GM18858 (cell line): ENCODE measurements at regions not wholly inside any gene's neighbourhood (a gene's known extent, or its start where the extent isn't known, plus 50 kb on each side); places are given as distances from the start of the nearest gene placed in this dataset.

Experiments used
- ATAC-seq: cut with Tn5 transposase; IDR thresholded peaks from one replicate; pipeline ENCODE4 v1.9.1; 2021; ENCODE audit not compliant: unreplicated experiment

DNA sequence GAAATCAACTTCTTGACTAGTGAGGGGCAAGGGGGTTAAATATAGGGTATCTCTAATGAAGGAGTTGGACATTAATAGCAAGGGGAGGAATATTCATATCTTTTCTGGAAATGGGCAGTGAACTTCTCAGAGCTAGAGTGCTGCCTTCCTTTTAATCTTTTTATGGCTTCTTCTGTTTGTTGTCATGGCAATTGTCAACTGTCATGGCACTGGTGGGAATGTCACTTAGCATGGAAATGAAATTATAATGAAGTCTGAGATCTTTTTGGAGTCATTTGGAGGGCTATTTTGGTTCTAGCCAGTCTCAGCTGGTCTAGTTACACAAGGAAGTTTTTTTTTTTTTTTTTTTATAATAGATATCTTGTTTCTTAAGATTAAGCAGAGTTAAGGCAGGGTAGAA is 250.2 kb downstream of the AASDHPPT start:
- no peak for ATAC-seq

DNA sequence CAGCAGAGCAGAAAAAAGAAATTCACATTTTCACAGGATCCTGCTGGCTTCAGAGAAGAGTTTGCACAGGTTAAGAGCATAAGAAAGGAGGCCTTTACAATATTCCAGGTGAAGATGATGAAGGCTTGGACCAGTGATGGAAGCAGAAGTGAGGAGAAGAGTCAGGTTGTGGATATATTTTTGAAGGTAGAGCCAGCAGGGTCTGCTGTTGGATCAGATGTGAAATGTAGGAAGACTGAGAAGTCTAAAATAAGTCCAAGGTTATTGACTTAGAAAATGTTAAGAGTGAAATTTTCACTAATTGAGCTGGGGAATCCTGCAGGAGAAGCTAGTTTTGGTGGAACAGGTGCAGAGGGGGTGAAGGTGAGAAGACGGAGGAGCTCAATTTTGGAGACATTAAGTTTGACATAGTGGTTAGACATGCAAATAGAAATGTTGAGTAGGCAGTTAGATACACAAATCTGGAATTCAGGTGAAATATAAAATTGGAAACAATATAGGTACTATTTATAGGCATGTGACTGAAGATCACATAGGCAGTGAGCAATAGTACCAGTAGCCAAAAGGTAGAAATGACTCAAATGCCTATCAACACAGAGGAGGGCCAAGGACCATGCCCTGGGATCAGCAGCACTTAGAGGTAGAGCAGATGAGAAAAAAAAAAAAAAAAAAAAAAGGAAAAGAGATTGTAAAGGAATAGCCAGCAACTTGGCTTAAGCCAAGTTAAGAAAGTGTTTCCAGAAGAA is 252.0 kb downstream of the AASDHPPT start:
- ATAC-seq = no peak

DNA sequence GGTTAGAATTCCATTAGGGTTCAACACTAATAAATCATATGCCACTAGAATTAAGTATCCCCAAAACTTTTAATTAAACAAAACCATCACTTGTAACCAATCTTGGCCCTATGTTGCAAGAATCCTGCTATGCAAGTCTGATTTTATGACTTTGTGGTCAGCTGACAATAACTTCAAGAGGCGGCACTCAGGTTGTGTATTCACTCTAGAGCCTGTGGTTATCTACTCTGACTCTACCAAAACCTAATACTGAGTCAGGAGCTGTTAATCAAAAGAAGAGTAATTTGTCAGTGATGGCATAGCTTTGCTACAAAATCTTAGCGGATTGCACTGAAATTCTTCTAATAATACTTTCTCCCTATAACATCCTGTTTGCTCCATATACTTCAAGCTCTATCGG is 253.7 kb downstream of the AASDHPPT start:
- ATAC-seq = no peak

DNA sequence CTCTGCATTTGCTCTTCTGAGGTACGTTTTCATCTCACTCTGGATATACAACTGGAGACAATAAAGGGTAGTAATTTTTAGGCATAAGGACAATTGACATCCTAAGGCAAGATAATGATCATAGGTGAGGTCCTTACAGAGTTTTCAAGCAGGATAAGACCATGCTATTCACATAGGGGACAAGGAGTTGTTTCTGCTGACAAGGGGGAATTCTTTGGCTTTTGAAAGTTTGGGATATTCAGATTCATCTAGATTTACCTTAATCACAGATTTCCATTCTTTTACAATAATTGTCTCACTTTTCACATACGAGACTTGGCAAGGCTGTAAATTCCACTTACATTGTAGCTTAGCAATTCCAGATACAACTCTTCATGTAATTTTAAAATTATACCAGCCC is 256.2 kb downstream of the AASDHPPT start:
- ATAC-seq = no peak

DNA sequence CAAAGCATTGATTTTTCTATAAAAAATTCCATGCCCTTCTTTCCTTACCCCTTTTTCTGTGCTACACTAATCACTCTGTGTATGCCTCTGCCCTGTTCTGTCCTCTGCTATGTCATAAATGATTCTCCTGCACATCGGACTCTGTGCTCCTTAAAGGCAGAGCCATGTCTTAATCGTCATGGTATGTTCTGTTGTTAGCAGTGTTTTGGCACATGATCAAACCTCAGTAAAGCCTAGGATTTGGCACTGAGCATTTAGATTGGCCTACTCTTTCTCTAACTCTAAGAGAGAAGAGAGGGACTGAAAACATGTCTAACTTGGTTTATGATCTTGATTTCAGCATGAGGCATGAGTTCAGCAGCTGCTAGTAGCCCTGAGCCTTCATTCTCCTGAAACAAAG is 266.9 kb downstream of the AASDHPPT start:
- no peak for ATAC-seq

DNA sequence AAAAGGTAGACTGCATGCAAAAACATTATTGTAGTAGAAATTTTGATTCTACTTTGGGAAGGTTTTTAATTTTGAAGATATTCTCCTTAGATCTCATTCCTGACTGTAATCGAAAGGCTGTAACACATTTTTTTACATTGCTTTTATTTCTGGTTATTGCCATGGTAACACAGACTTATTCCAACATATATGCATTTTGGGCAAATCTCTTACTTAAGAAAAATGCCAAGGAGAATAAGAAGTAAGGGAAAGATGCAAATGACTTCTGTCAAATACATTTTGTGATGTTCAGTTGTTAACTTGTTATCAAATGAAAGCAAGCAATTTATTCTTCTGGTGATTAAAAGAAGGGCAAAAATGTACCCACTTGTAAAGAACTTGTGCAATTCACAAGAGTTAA is 267.5 kb downstream of the AASDHPPT start:
- no peak for ATAC-seq

DNA sequence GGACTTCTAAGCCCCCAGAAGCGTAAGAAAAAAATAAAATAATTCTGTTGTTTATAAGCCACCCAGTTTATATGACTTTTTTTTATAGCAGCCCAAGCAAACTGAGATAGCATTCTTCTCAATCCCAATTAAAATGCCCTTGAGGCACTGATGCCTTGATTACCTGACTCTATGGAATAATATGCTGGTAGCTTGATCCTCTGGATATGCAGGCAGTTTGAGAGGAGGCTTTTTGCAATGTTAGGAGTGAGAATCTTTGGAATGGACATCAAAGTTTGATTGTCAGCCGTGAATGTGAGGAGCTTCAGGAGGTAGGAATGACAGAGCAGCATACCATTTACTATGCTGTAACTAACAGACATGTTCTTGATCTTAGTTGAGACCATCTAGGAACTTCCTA is 275.6 kb downstream of the AASDHPPT start:
- ATAC-seq = no peak

DNA sequence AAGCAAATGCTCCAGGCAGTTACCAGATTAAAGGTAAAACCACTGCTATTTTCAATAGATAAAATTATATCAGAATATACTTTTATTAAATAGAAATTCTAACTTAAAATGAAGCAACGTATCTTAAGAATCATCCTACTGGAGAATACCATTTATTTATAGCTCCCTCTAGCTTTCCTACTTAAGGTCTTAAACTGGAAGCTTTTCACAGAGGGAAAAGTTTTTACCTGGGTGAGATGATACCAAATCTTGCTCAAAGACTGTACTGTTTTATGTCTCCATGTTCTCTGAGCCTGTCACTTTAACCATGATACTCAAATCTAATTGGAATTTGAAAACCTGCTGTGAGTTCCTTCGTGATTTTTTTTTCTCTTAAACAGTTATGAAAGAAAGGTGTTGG is 291.8 kb downstream of the AASDHPPT start:
- ATAC-seq = no peak

DNA sequence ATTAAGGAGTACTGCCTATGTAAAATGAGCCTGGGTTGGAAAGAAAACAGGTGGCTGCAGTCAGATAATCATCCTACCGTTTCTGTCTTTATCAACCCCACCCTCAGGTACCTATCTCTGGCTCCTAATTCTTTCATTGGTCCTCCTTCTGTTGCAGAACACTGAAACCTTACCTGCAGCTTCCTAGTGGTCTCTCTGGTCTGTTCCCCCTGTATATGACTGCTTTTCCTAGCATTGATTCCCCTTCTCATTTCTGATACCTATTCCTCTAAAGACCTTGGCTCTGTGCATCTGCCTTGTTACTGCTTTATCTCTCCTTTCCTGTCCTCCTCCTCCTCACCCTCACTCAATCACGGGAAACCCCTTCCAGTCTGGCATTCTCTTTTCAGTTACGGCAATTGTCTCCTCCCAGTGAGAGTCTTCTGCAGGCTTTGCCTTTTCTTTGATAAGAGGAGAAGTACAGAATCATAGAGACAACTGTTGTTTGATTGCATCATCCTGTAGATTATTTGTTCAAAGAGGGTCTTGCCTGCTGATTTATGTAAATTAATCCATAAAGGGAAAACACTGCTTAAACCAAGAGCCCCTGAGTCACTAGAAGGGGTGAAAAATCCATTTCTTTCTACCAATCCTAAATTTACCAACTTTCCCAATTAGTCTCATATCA is 301.2 kb downstream of the AASDHPPT start:
- no peak for ATAC-seq

DNA sequence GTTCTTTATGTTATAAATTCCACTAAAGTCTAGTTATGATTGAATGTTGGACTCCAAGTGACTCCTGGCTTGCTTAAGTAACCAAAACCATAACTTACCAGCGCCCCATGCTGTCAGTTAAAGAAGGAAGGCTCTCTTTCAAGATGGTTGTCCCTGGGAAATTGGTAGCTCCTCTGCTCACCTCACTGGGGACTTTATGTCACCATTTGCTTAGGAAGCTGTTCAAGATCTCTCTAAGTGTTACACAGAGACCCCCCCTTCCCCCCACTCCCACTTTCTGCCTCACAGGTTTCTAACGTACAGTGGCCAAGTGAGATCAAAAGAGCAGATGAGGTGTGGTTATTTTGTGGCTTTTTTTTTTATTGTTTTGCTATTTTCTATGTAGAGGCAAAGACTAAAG is 301.8 kb downstream of the AASDHPPT start:
- no peak for ATAC-seq

DNA sequence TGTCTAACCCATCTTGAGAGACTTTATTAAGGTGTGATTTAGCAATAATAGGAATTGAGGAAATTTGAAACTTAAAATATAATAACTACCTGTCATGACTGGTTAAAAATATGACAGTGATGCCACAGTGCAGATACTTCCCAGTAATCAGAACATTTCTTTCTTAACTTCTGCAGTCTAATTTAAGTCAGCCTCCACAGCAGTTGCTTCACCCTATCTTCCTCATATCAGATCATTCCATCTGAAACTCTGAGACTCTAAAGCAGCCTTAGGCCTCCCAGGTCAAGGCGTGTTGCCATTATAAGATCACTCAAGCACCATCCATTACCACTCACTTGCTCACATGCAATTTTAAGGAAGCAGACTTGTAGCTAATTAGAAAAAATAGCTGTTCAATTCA is 302.2 kb downstream of the AASDHPPT start:
- ATAC-seq = no peak

DNA sequence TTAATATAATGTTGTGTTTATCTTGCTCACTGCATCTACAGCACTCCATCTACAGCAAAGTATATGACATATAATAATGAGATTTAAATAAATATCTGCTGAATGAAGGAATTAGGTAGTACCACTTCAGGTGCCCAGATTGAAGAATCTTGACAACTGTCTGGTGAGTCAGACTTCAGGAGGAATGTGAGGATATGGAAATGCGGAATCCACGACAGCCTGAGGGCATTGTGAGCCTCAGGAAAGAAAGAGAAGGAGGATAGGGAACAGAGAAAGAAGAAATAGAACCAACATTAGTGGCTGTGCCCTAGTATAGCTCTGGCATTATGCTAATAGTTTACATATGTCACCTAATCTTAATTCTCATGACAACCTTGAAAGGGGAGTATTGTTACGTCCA is 304.4 kb downstream of the AASDHPPT start:
- ATAC-seq = no peak

DNA sequence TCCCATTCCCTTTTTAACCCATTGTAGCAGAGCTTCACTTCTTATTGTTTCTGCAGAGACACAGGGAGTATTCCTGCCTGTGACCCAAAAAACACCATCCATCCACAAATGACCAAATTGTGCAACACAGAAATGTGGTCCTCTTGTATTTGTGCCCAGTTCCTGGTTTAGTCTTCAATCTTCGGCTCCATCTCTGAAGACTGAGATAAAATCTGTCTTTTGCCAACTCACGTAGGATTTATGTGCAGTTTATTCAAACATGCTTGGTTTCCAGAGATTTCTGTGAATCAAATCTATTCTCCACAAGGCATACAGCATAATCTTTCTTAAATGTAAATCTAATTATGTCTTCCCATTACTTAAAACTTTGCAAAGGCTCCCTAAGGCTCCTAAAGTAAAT is 307.0 kb downstream of the AASDHPPT start:
- no peak for ATAC-seq

DNA sequence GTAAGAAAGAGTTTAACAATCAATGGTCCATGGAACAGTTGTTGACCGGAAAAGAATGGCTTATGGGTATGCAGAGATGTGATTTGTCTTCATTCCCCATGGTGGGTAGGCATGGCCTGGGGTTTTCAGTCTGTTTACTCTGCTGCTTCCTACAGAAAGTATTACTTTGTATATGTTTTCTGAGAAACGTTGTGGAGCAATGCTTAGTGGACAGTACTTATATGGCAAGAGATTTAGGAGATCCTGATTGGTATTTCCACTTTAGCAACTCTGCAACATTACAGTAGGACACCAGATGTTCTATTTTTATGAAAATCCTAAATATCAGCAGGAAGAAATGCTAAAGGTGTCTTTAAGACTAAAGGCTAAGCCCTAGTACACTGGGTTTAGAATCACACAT is 309.1 kb downstream of the AASDHPPT start:
- ATAC-seq = no peak

DNA sequence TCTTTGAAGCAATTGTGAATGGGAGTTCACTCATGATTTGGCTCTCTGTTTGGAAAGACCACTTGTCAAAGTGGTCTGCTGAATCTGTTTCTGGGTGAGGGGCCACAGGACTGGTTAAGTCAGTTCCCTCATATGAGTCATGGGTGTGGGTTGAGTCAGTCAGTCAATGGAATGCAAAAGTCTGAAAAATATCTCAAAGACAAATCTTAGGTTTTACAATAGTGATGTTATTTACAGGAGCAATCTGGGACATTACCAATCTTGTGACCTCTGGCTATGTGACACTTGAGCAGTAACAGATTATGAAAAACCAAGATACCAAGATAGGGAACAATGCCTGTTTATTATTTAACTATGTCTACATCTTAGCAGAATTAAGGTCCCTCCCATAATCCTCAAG is 311.6 kb downstream of the AASDHPPT start:
- no peak for ATAC-seq

DNA sequence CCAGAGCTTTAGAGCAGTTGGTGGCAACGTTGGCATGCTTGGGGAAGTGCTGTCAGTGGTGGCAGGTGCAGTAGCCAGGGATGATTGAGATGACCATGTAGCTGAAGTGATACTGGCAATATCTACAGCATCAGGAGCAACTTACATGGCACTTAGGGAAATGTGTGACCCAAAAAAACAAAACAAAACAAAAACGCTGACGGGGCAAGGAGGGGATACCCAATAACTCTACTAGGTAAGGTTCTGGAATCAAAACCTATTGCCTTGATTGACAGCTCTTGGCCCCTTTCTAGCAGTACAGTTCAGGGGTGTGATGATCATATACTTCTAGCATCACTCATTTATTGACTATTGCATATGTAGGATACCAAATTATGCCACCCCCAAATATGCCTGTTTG is 312.6 kb downstream of the AASDHPPT start:
- no peak for ATAC-seq

DNA sequence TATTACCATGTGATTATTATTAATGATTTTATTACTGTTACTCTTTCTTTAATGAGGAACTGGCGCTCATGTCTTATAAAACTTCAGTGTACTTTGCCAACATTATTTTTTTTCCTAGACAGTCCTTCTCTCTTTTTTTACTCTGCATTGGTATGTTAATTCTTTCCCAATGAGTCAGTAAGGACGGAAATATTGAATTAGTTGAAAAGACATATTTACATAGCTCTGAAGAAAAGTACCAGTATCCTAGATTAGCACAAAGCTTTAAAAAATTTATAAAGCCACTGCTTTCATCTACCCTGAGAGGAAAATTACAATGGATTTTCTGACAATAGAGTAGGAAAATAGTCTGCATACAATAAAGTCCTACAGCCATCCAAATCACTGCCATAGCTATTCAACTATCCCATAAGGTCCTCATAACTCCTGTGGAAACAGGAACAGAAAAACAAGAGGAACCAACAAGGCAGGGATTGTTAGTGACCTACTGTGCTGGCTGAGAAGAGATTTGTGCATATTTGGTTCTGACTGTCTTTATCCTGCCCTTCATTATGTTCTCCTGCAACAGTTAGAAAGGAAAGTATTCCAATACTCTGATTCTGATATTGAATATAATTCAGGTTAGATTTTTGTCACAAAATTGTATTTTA is 314.4 kb downstream of the AASDHPPT start:
- ATAC-seq = no peak

DNA sequence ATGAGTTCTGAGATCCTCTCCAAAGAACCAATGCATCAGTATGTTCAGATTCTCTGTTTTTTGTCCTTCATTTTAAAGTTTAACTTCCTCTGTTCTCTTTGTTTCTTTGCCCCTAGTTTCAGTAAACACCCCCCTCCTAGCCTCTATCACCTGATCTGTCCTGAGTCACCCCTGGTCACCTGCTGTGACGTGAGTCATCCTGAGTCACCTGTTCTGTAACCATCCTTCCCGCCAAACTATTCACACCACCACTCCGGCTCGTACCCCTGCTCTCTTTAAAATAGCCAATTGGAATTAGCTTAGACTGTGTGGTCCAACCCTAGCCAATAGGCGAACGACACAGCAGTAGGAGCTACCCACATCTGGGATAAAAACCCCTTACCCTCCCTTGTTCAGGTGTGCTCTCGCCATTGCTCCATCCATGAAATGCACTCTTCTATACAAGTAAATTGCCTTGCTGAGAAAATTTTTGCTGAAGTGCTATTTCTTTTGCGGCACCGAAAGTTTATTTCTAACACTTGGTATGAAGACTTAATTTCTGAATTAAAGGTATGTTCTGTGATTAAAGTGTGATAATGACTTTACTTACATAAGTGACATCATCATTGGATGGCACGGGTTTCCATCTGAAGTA is 318.4 kb downstream of the AASDHPPT start:
- no peak for ATAC-seq

DNA sequence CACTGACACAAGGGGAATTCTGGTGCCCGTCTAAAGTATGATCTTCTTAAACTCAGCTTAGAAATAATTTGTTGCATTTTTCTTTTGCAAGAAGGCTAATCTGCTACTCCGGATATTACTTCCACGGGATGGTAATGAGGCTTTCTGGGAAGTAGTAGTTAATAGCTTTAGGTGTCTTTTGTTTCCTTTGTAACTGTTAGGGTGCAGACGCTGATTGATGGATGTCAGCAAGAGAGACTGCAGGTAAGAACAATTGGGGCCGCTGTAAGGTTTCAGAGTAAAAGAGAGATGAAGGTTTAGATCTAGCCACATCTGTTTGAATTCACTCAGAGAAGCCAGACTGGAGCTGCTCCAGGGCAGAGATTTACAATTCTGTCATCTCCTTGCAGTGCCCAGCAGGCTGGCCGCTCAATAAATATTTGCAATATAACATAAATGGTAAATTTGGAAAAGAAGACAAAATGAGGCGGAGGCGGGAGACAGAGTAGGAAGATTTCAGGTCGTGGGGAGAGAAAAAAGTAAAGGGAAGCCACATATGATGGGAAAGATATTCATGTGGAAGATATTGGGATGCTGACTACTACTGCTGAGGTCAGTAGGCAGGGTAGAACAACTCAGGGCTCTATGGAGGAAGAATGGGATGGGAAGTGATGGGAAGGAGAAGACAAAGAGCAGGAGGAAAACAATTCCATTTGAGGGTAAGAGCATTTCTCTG is 320.5 kb downstream of the AASDHPPT start:
- no peak for ATAC-seq

DNA sequence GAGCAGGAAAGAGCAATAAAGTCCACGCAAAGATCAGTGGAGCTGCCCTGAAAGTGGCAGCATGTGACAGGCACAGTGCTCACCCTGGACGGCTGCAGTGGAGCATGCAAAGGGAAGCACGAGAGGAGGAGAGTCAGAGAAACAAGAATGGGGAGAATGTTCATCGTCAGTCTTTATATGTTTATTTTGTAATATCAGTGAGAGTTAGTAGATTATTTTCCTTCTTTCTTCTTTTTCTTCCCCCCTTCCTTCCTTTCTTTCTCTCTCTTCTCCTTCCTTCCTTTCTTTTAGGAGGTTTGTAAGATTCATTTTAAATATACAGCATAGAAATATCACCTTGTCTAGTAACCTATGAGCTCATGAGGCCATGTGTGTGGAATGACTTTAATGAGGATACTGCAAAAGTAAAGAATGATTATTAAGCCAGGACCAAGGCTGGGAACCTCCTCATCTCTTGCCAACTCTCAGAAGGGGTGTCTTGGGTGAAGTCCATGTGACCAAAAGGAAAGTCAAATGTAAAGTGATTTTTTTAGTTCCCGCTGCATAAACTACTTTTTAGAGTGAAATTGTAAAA is 321.1 kb downstream of the AASDHPPT start:
- no peak for ATAC-seq

DNA sequence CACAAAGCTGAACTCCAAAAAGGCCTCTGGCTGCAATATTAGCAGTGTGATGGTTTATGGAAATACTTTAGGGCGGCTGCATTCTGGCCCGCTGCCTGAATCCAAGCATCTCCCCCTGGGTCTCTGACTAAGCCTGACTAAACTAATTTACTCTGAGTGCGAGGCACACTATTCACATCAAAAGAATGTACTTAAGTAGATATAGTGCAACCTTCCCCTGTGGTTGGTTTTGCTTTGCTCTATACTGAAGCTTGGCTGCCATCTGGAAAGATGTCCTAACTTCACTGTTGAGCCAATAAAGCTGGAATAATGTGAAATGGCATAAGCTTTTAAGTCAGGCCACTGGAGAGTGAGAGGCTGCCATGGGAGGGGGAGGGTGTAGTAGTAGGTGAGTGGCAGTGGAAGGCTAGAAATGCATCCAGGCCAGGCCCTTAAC is 321.6 kb downstream of the AASDHPPT start:
- no peak for ATAC-seq
